ENCODE measurements at regions not wholly inside any gene's neighbourhood (a gene's known extent, or its start where the extent isn't known, plus 50 kb on each side); places are given as distances from the start of the nearest gene placed in this dataset.

- DNase-seq (ENCODE audit: low spot score), result no peak
- ChIA-PET POLR2A (ENCODE audit: low non-redundant PET) (no interaction called here), CTCF (no interaction called here)
- Histone ChIP-seq H3K9me3 (ENCODE audit: low read depth, low read length, poor library complexity, severe bottlenecking) (no peaks in the 10 kb centered on the region), H3K36me3 (ENCODE audit: insufficient read depth, low read length, poor library complexity, severe bottlenecking) (no peaks in the 10 kb centered on the region), H3K4me3 (ENCODE audit: low read depth, low read length, poor library complexity, severe bottlenecking) (no peak overlapping the region), H3K4me1 (ENCODE audit: insufficient read depth, low read length, poor library complexity, severe bottlenecking) (no peaks in the 10 kb centered on the region), H3K27me3 (replicated peaks; ENCODE audit: insufficient read depth, low read depth, low read length, poor library complexity) (no peaks in the 10 kb centered on the region), H3K27ac (ENCODE audit: low read depth, low read length, poor library complexity, severe bottlenecking) (no peak overlapping the region)
- no TSS peak for BruUV-seq (replicated peaks)
- TF ChIP-seq EZH2 (IDR thresholded peaks at IDR 0.05; ENCODE audit: borderline replicate concordance, low read depth, low read length, poor library complexity, severe bottlenecking), result no peak
- TF ChIP-seq, protein P1, sequence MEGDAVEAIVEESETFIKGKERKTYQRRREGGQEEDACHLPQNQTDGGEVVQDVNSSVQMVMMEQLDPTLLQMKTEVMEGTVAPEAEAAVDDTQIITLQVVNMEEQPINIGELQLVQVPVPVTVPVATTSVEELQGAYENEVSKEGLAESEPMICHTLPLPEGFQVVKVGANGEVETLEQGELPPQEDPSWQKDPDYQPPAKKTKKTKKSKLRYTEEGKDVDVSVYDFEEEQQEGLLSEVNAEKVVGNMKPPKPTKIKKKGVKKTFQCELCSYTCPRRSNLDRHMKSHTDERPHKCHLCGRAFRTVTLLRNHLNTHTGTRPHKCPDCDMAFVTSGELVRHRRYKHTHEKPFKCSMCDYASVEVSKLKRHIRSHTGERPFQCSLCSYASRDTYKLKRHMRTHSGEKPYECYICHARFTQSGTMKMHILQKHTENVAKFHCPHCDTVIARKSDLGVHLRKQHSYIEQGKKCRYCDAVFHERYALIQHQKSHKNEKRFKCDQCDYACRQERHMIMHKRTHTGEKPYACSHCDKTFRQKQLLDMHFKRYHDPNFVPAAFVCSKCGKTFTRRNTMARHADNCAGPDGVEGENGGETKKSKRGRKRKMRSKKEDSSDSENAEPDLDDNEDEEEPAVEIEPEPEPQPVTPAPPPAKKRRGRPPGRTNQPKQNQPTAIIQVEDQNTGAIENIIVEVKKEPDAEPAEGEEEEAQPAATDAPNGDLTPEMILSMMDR (conservative IDR thresholded peaks at IDR 0.05; ENCODE audit: low read depth, low read length), result no peak
- intact Hi-C loops (cut with micrococcal nuclease; ENCODE audit: unreplicated experiment), result no loop called here
Measured at GRCh38 chr2:107027810-107028209, 141.8 kb upstream of the ST6GAL2 start.

DNA sequence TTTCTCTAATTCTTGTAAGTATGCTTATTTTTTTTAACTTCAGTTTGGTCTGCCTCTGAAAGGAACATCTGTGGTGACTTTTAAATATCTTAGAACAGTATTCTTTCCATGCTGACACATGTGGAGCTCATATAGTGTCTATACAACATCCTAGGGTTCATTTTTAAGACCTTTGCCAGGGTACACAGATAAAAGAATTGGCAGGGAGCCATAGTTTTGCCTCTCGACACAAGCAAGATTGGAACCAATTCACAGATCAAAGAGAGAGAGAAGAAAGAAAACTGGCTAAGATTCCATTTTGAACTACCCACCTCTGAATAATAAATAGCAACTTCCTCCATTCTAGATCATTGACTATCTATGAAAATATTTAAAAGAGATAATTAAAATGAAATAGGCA, 142.7 kb upstream of the ST6GAL2 start:
- no peaks in the 10 kb centered on the region for H3K9me3 ChIP-seq (ENCODE audit: low read depth, low read length, poor library complexity, severe bottlenecking)
- no peak overlapping the region for H3K4me3 ChIP-seq (ENCODE audit: low read depth, low read length, poor library complexity, severe bottlenecking)
- no peaks in the 10 kb centered on the region for H3K4me1 ChIP-seq (ENCODE audit: insufficient read depth, low read length, poor library complexity, severe bottlenecking)
- no TSS peak for BruUV-seq (replicated peaks)
- H3K27ac ChIP-seq (ENCODE audit: low read depth, low read length, poor library complexity, severe bottlenecking), result no peak overlapping the region
- no peaks in the 10 kb centered on the region for H3K27me3 ChIP-seq (replicated peaks; ENCODE audit: insufficient read depth, low read depth, low read length, poor library complexity)
- no peak for DNase-seq (ENCODE audit: low spot score)
- intact Hi-C loops (cut with micrococcal nuclease; ENCODE audit: unreplicated experiment), result no loop called here
- no peak for TF ChIP-seq EZH2 (IDR thresholded peaks at IDR 0.05; ENCODE audit: borderline replicate concordance, low read depth, low read length, poor library complexity, severe bottlenecking)
- TF ChIP-seq, protein P1 (conservative IDR thresholded peaks at IDR 0.05; ENCODE audit: low read depth, low read length), result no peak
- POLR2A ChIA-PET (ENCODE audit: low non-redundant PET), result no interaction called here
- CTCF ChIA-PET, result no interaction called here
- H3K36me3 ChIP-seq (ENCODE audit: insufficient read depth, low read length, poor library complexity, severe bottlenecking), result no peaks in the 10 kb centered on the region

DNA sequence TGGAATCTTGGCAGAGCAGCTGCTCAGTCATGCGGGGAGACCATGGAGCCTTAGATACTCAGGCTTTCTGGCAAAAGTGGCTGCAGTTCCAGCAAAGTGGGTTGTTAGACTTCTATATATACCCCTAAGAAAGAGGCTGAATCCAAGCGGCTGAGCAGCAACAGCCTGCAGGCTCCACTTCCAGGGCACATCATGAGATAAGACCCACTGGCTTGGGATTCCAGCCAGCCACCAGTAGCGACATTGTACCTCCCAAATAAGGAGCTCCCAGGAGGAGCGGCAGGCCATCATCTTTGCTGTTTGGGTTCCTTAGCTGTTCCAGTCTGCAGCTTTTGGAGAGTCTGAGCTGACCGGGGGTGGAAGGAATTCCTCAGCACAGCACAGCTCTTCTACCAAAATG, 150.3 kb upstream of the ST6GAL2 start:
- Histone ChIP-seq H3K27ac (ENCODE audit: low read depth, low read length, poor library complexity, severe bottlenecking) (no peak overlapping the region), H3K36me3 (ENCODE audit: insufficient read depth, low read length, poor library complexity, severe bottlenecking) (no peaks in the 10 kb centered on the region), H3K4me1 (ENCODE audit: insufficient read depth, low read length, poor library complexity, severe bottlenecking) (no peaks in the 10 kb centered on the region), H3K4me3 (ENCODE audit: low read depth, low read length, poor library complexity, severe bottlenecking) (no peak overlapping the region), H3K27me3 (replicated peaks; ENCODE audit: insufficient read depth, low read depth, low read length, poor library complexity) (no peaks in the 10 kb centered on the region), H3K9me3 (ENCODE audit: low read depth, low read length, poor library complexity, severe bottlenecking) (peaks cover 24% of the 10 kb centered on the region)
- intact Hi-C loops (cut with micrococcal nuclease; ENCODE audit: unreplicated experiment), result no loop called here
- ChIA-PET CTCF (no interaction called here), POLR2A (ENCODE audit: low non-redundant PET) (no interaction called here)
- TF ChIP-seq, protein P1 (conservative IDR thresholded peaks at IDR 0.05; ENCODE audit: low read depth, low read length), result no peak
- no peak for TF ChIP-seq EZH2 (IDR thresholded peaks at IDR 0.05; ENCODE audit: borderline replicate concordance, low read depth, low read length, poor library complexity, severe bottlenecking)
- no TSS peak for BruUV-seq (replicated peaks)
- DNase-seq (ENCODE audit: low spot score), result no peak

All from A673 (cell line).